WI38 (cell line): ENCODE measurements at regions not wholly inside any gene's neighbourhood (a gene's known extent, or its start where the extent isn't known, plus 50 kb on each side); places are given as distances from the start of the nearest gene placed in this dataset.

ENCODE experiments used
- H3K4me3 ChIP-seq: 2 replicates; pipeline ENCODE4 v1.5.1; 2011; ENCODE audit warnings: low read depth, mild to moderate bottlenecking, control low read depth, low read length
- CTCF ChIP-seq: IDR thresholded peaks from 2 replicates; pipeline ENCODE4 v1.5.1; 2012; ENCODE audit warnings: low read depth, mild to moderate bottlenecking, control low read depth, low read length

- TF ChIP-seq CTCF = no peak
- no peak overlapping the region for H3K4me3 ChIP-seq
Measured at GRCh38 chr3:34531156-34531555, 732.7 kb downstream of the PDCD6IP start.

- no peak overlapping the region for H3K4me3 ChIP-seq
- TF ChIP-seq CTCF = no peak
Measured at GRCh38 chr3:34533451-34533850, 735.0 kb downstream of the PDCD6IP start.

GRCh38 chr3:34534013-34534412, 735.6 kb downstream of the PDCD6IP start:
- no peak for TF ChIP-seq CTCF
- H3K4me3 ChIP-seq = no peak overlapping the region

GRCh38 chr3:34544136-34544535, 745.7 kb downstream of the PDCD6IP start:
- H3K4me3 ChIP-seq = no peak overlapping the region
- no peak for TF ChIP-seq CTCF

GRCh38 chr3:34547297-34547920, 749.0 kb downstream of the PDCD6IP start:
- no peak for TF ChIP-seq CTCF
- no peak overlapping the region for H3K4me3 ChIP-seq

GRCh38 chr3:34567266-34567665, 768.8 kb downstream of the PDCD6IP start:
- no peak for TF ChIP-seq CTCF
- H3K4me3 ChIP-seq = no peak overlapping the region

GRCh38 chr3:34568766-34569165, 770.3 kb downstream of the PDCD6IP start:
- TF ChIP-seq CTCF = no peak
- H3K4me3 ChIP-seq = no peak overlapping the region
